ENCODE measurements at regions not wholly inside any gene's neighbourhood (a gene's known extent, or its start where the extent isn't known, plus 50 kb on each side); places are given as distances from the start of the nearest gene placed in this dataset.

- TF ChIP-seq E2F5 (CRISPR knock-in tag; IDR thresholded peaks at IDR 0.05) = no peak
- no peak for TF ChIP-seq HNRNPL (IDR thresholded peaks at IDR 0.05; ENCODE audit: low read depth, low read length)
- TF ChIP-seq TFAM (CRISPR knock-in tag; conservative IDR thresholded peaks at IDR 0.05) = no peak
- no peak for TF ChIP-seq STAT5B (CRISPR knock-in tag; IDR thresholded peaks at IDR 0.05)
- TF ChIP-seq ADNP (tag; IDR thresholded peaks at IDR 0.05) = no peak
- no peak for TF ChIP-seq NCOA4 (IDR thresholded peaks at IDR 0.05; ENCODE audit: partially characterized antibody)
- no peak for TF ChIP-seq ZFPM2 (CRISPR knock-in tag; IDR thresholded peaks at IDR 0.05)
- TF ChIP-seq POLR2A (conservative IDR thresholded peaks at IDR 0.05) = no peak
- no peak for TF ChIP-seq FOXJ3 (CRISPR knock-in tag; IDR thresholded peaks at IDR 0.05)
- peak; percentile 99 to 100 for TF ChIP-seq RAD21 (CRISPR knock-in tag; conservative IDR thresholded peaks at IDR 0.05 in 1 of 2, IDR thresholded peaks at IDR 0.05 in 1 of 2)
- TF ChIP-seq RCOR1 (IDR thresholded peaks at IDR 0.05; ENCODE audit: borderline replicate concordance in 1 of 2, low read depth in 2 of 2, low read length in 2 of 2) = peak in 1 of 2 experiments; percentile 72; a peak in 1 of 4 replicates
- no peak for TF ChIP-seq NCOA6 (IDR thresholded peaks at IDR 0.05)
- no peak for TF ChIP-seq MTF1 (CRISPR knock-in tag; IDR thresholded peaks at IDR 0.05; ENCODE audit: borderline replicate concordance)
- TF ChIP-seq DEAF1 (CRISPR knock-in tag; IDR thresholded peaks at IDR 0.05) = peak; percentile 98
- no peak for TF ChIP-seq BCL6 (CRISPR knock-in tag; IDR thresholded peaks at IDR 0.05)
- TF ChIP-seq ZNF766 (CRISPR knock-in tag; conservative IDR thresholded peaks at IDR 0.05) = no peak
- TF ChIP-seq USF2 (CRISPR knock-in tag; IDR thresholded peaks at IDR 0.05) = no peak
- peak; percentile 52; the same call in 1 of the 2 replicates for TF ChIP-seq MTA3 (IDR thresholded peaks at IDR 0.05; ENCODE audit: borderline replicate concordance)
- no peak for TF ChIP-seq ZNF324 (CRISPR knock-in tag; IDR thresholded peaks at IDR 0.05)
- peak; percentile 41; the same call in 1 of the 2 replicates for TF ChIP-seq RB1 (IDR thresholded peaks at IDR 0.05; ENCODE audit: low read depth)
- TF ChIP-seq MCM3 (IDR thresholded peaks at IDR 0.05) = no peak
- TF ChIP-seq HNRNPK (IDR thresholded peaks at IDR 0.05; ENCODE audit: low read depth, low read length, poor library complexity, severe bottlenecking) = no peak
- TF ChIP-seq PRPF4 (IDR thresholded peaks at IDR 0.05; ENCODE audit: insufficient read depth, low read depth, low read length, poor library complexity, severe bottlenecking) = no peak
- no peak for TF ChIP-seq ARID4B (CRISPR knock-in tag; IDR thresholded peaks at IDR 0.05)
These were observed 79.1 kb upstream of the LMO2 start (continued) for GRCh38 chr11:33970984-33971466.

All from K562 (cell line).